ENCODE measurements at regions not wholly inside any gene's neighbourhood (a gene's known extent, or its start where the extent isn't known, plus 50 kb on each side); places are given as distances from the start of the nearest gene placed in this dataset.

DNA sequence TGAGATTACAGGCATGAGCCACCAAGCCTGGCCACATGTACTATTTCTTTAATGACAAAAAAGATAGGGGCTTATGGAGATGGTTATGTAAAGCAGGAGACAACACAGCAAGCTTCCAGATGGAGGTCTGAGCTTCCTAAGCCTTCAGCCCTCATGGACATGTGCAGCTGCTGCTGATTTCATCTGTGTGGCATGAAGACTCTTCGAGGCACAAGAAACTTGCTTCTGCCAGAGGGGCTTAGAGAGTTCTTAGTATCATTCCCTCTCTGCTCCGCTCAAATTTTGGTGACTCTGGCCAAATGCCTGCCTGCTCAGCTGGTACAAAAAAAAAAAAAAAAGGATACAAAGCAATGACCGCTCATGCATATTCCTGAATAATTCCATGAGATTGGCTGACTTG lies 552.5 kb downstream of the TYW1 start:
- Histone ChIP-seq H2BK20ac (ENCODE audit: low read depth, low read length) (no peak overlapping the region), H2BK120ac (ENCODE audit: low read depth, low read length) (no peak overlapping the region), H4K5ac (ENCODE audit: low read depth, low read length) (no peak overlapping the region), H3K56ac (ENCODE audit: extremely low read depth, insufficient read depth, low read length) (no peak overlapping the region), H3K27me3 (ENCODE audit: control insufficient read depth, insufficient read depth, low read length) (no peaks in the 10 kb centered on the region), H4K8ac (ENCODE audit: low read depth in 2 of 2, low read length in 2 of 2) (no peak overlapping the region), H3K4me2 (ENCODE audit: low read depth, low read length) (no peak overlapping the region), H3K4ac (ENCODE audit: low read depth, low read length) (no peak overlapping the region), H2BK15ac (ENCODE audit: low read depth, low read length) (no peak overlapping the region), H3K4me1 (ENCODE audit: control insufficient read depth, insufficient read depth, low read length) (no peaks in the 10 kb centered on the region), H3K9ac (ENCODE audit: low read depth, low read length) (no peak overlapping the region), H2AK5ac (ENCODE audit: low read depth, low read length) (no peak overlapping the region), H3K9me3 (ENCODE audit: control insufficient read depth, insufficient read depth, low read length) (peaks cover 15% of the 10 kb centered on the region), H3K18ac (ENCODE audit: low read depth, low read length) (no peak overlapping the region), H4K20me1 (ENCODE audit: insufficient read depth, low read length) (no peaks in the 10 kb centered on the region), H3K9me1 (ENCODE audit: insufficient read depth, low read length) (no peaks in the 10 kb centered on the region), H3K4me3 (ENCODE audit: insufficient read depth, low read depth, low read length) (no peak overlapping the region), H3K36me3 (ENCODE audit: control insufficient read depth, insufficient read depth, low read length) (no peaks in the 10 kb centered on the region), H3K79me1 (ENCODE audit: low read depth in 1 of 2, low read length in 2 of 2) (no peaks in the 10 kb centered on the region), H3K23ac (ENCODE audit: low read depth, low read length) (no peak overlapping the region), H4K91ac (ENCODE audit: insufficient read depth, low read depth, low read length) (no peak overlapping the region), H2BK5ac (ENCODE audit: low read depth, low read length, poor library complexity, severe bottlenecking) (no peak overlapping the region), H2AFZ (replicated peaks; ENCODE audit: low read length, poor library complexity) (no peak overlapping the region), H2AK9ac (replicated peaks; ENCODE audit: low read depth, low read length, poor library complexity) (no peak overlapping the region), H3K14ac (replicated peaks; ENCODE audit: low read depth, low read length) (no peak overlapping the region), H3K27ac (ENCODE audit: insufficient read depth, low read length) (no peak overlapping the region)
- ChIA-PET CTCF (no interaction called here), POLR2A (ENCODE audit: unreplicated experiment) (no interaction called here)
- no peak for DNase-seq
- TF ChIP-seq RCOR1 (IDR thresholded peaks at IDR 0.05; ENCODE audit: insufficient replicate concordance, low read length): no peak
- no TSS peak for BruUV-seq (replicated peaks)
- in situ Hi-C loops (cut with MboI; ENCODE audit: low sequenced_read_pairs): no loop called here
- dilution Hi-C loops (cut with HindIII; ENCODE audit: low sequenced_read_pairs, unreplicated experiment): no loop called here
- no peak for ATAC-seq (ENCODE audit: low read depth)
- WGBS, 2 experiments (ENCODE audit: extremely low coverage in 2 of 2, insufficient read length in 1 of 2): no CpG with 5 or more reads among the region's 3 CpGs
- intact Hi-C loops (cut with micrococcal nuclease): no loop called here

Measured in IMR-90 (cell line).